Vagina (tissue), 2 donors: ENCODE measurements at regions not wholly inside any gene's neighbourhood (a gene's known extent, or its start where the extent isn't known, plus 50 kb on each side); places are given as distances from the start of the nearest gene placed in this dataset.

Experiments used
- DNase-seq, 2 donors: peaks; one replicate each; pipeline ENCODE4 v3.0.0-alpha.2; 2017; ENCODE audit errors: extremely low spot score in 2 of 2
- H3K27ac ChIP-seq: fragments of 200-600 bp; sonication (generic); one replicate; pipeline ENCODE4 v1.5.1; 2019
- H3K27me3 ChIP-seq: fragments of 200-600 bp; sonication (generic); one replicate; pipeline ENCODE4 v1.5.1; 2019
- H3K36me3 ChIP-seq, 2 donors: fragments of 200-600 bp; sonication (generic); one replicate each; pipeline ENCODE4 v1.5.1; 2017 to 2019
- H3K4me1 ChIP-seq: fragments of 200-600 bp; sonication (generic); one replicate; pipeline ENCODE4 v1.5.1; 2019
- H3K4me3 ChIP-seq, 2 donors: fragments of 200-600 bp; sonication (generic); 1 replicate in 1 of 2; 2 replicates in 1 of 2; pipeline ENCODE4 v1.5.1; 2016 to 2019
- H3K9me3 ChIP-seq: fragments of 200-600 bp; sonication (generic); one replicate; pipeline ENCODE4 v1.5.1; 2019
- POLR2A ChIP-seq, 2 donors: fragments of 450-650 bp; IDR thresholded peaks; one replicate each; pipeline ENCODE4 v1.6.1; 2017; ENCODE audit warnings: antibody characterized with exemption in 2 of 2, mild to moderate bottlenecking in 2 of 2, moderate library complexity in 2 of 2
- POLR2AphosphoS5 ChIP-seq, 2 donors: sonication (generic); formaldehyde crosslinking; IDR thresholded peaks; one replicate each; pipeline ENCODE4 v1.9.0; 2017; ENCODE audit warnings: antibody characterized with exemption in 2 of 2, mild to moderate bottlenecking in 2 of 2, low read depth in 1 of 2; ENCODE audit not compliant: insufficient read depth in 1 of 2
- intact Hi-C: fragments of 100-400 bp; cut with DNase I; formaldehyde crosslinking; loops from one replicate; pipeline ENCODE4 v1.15.1; 2023
- TF ChIP-seq, protein P1 (sequence below), 3 experiments: fragments of 450-650 bp in 2 of 3; fragments of 200-600 bp in 1 of 3; sonication (generic) in 1 of 3; IDR thresholded peaks; one replicate each; pipeline ENCODE4 v1.5.1; 2017 to 2019; ENCODE audit warnings: antibody characterized with exemption in 3 of 3, mild to moderate bottlenecking in 2 of 3, moderate library complexity in 2 of 3

DNA sequence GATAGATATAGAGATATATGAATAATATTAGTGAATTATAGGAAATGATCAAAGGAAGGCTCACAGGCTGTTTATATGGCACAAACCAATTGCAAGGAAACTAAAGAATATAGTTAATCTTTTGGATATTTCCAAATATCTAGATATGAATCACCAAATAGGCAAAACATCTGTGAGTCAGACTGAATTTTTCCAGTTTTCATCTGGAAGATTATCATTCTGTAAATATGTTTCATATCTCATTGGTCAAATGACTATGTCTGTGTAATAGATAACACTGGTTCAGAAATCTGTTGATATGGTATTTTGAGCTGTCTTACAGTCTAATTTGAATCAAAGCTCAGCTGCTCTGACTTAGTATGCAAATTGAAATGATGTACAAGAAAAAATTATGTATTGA, 303.6 kb downstream of the FAM133A start:
- H3K27ac ChIP-seq, result no peak overlapping the region
- no peaks in the 10 kb centered on the region for H3K9me3 ChIP-seq
- H3K27me3 ChIP-seq, result no peaks in the 10 kb centered on the region
- no peaks in the 10 kb centered on the region for H3K4me1 ChIP-seq
- intact Hi-C loops, result no loop called here
- TF ChIP-seq, protein P1, sequence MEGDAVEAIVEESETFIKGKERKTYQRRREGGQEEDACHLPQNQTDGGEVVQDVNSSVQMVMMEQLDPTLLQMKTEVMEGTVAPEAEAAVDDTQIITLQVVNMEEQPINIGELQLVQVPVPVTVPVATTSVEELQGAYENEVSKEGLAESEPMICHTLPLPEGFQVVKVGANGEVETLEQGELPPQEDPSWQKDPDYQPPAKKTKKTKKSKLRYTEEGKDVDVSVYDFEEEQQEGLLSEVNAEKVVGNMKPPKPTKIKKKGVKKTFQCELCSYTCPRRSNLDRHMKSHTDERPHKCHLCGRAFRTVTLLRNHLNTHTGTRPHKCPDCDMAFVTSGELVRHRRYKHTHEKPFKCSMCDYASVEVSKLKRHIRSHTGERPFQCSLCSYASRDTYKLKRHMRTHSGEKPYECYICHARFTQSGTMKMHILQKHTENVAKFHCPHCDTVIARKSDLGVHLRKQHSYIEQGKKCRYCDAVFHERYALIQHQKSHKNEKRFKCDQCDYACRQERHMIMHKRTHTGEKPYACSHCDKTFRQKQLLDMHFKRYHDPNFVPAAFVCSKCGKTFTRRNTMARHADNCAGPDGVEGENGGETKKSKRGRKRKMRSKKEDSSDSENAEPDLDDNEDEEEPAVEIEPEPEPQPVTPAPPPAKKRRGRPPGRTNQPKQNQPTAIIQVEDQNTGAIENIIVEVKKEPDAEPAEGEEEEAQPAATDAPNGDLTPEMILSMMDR (IDR thresholded peaks at IDR 0.05), result no peak
- TF ChIP-seq POLR2A (IDR thresholded peaks at IDR 0.05) (no peak), POLR2AphosphoS5 (IDR thresholded peaks at IDR 0.05; ENCODE audit: insufficient read depth in 1 of 2, low read depth in 1 of 2) (no peak)
- DNase-seq, result no peak
- H3K4me3 ChIP-seq, result no peak overlapping the region
- H3K36me3 ChIP-seq, result no peaks in the 10 kb centered on the region

DNA sequence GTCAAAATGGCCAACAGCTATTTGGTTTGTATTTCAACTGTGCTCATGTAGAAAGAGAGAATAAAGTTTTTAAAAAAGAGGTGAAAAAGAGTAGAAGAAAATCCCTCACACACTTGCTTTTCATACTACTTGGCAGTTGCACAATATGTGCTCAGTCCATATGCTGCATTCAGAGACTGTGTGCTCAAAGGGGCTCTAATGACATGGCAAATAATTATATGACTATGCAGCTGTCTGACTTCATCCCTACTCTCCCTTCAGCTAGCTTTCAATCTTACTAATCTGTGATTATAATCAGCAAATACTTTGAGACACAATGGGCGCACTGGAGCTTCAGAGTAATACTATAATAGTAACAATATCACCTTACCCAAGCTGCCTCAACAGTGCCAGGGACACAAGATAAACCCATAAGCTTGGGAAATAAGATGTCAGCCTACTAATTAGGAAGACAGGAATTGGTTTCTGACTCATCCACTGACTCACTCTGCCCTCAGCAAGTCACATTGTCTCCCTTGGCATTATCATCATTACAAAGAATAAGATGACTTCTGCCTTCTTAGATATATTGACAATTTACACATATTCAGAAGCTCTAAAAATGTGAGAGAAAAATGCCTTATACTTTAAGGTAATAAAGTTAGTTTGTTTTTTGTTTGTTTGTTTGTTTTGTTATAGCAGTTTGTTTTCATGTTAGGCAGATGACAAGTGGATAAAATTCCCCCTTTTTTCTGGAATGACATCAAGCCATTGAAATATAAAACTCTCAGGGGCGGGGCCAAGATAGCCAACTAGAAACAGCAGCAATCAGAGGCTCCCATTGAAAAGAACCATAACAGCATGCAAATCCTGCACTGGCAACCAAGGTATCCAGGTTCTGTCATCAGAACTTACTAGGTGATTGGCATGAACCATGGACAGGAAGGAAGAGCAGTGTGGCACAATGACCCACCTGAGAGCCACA, 311.6 kb downstream of the FAM133A start:
- H3K9me3 ChIP-seq, result no peaks in the 10 kb centered on the region
- no peak overlapping the region for H3K4me3 ChIP-seq
- H3K36me3 ChIP-seq, result no peaks in the 10 kb centered on the region
- H3K27ac ChIP-seq, result no peak overlapping the region
- H3K4me1 ChIP-seq, result no peaks in the 10 kb centered on the region
- TF ChIP-seq, protein P1 (IDR thresholded peaks at IDR 0.05), result no peak
- TF ChIP-seq POLR2A (IDR thresholded peaks at IDR 0.05) (no peak), POLR2AphosphoS5 (IDR thresholded peaks at IDR 0.05; ENCODE audit: insufficient read depth in 1 of 2, low read depth in 1 of 2) (no peak)
- DNase-seq, result no peak
- intact Hi-C loops, result no loop called here
- H3K27me3 ChIP-seq, result no peaks in the 10 kb centered on the region
